ENCODE measurements at regions not wholly inside any gene's neighbourhood (a gene's known extent, or its start where the extent isn't known, plus 50 kb on each side); places are given as distances from the start of the nearest gene placed in this dataset.
"Not testable (repeated sequence)": the region's sequence is repeated elsewhere in the genome, so short reads cannot be mapped to it uniquely, and the experiment has no call there.

GRCh38 chr1:146581229-146581628, 352.4 kb upstream of the NOTCH2NLA start:
- TF ChIP-seq CTCF (conservative IDR thresholded peaks at IDR 0.05; ENCODE audit: low read length); EZH2phosphoT487 (IDR thresholded peaks at IDR 0.05; ENCODE audit: borderline replicate concordance, low read depth, low read length): not testable (repeated sequence)
